B cell (primary cell): ENCODE measurements at regions not wholly inside any gene's neighbourhood (a gene's known extent, or its start where the extent isn't known, plus 50 kb on each side); places are given as distances from the start of the nearest gene placed in this dataset.

Source experiments
- ATAC-seq: fragments of 200-7000 bp; cut with Tn5 transposase; one replicate; pipeline ENCODE4 v1.10.0; 2021; ENCODE audit warnings: low read depth, mild to moderate bottlenecking, moderate number of reproducible peaks, moderate library complexity
- CTCF ChIA-PET: fragments of 350-600 bp; sonication (Branson Sonifier 250); formaldehyde crosslinking; loops from one replicate; lab custom pipeline; 2021; ENCODE audit warnings: antibody characterized with exemption, inconsistent platforms; lab: Charles Lee
- POLR2A ChIA-PET: fragments of 350-600 bp; sonication (Branson Sonifier 250); formaldehyde crosslinking; loops from one replicate; lab custom pipeline; 2021; ENCODE audit warnings: antibody characterized with exemption; lab: Charles Lee
- DNase-seq: peaks from one replicate; pipeline ENCODE4 v3.0.0; 2013
- H2AFZ ChIP-seq: 2 replicates; pipeline ENCODE4 v1.6.1; 2012; ENCODE audit warnings: mild to moderate bottlenecking, low read depth, low read length; ENCODE audit not compliant: insufficient read depth, poor library complexity, severe bottlenecking
- H3K27ac ChIP-seq, 2 donors: 1 replicate in 1 of 2; 2 replicates in 1 of 2; pipeline ENCODE4 v1.5.1; 2012 to 2013; ENCODE audit warnings: low read length in 2 of 2, mild to moderate bottlenecking in 2 of 2, moderate library complexity in 1 of 2
- H3K27me3 ChIP-seq, 4 experiments: fragments of 200-600 bp in 1 of 4; sonication (generic) in 1 of 4; replicated peaks in 1 of 4; 1 replicate in 2 of 4; 2 replicates in 2 of 4; pipeline versions ENCODE4 v1.6.1 to v1.7.0; 2013 to 2016; ENCODE audit warnings: low read length in 3 of 4, mild to moderate bottlenecking in 2 of 4, mixed read lengths in 1 of 4, moderate library complexity in 1 of 4; ENCODE audit not compliant: insufficient read depth in 4 of 4, control insufficient read depth in 3 of 4; ENCODE audit errors: control extremely low read depth in 1 of 4
- H3K36me3 ChIP-seq, 2 experiments: replicated peaks in 1 of 2; 1 replicate in 1 of 2; 2 replicates in 1 of 2; pipeline versions ENCODE4 v1.6.1 to v1.7.1; 2013; ENCODE audit warnings: low read length in 1 of 2; ENCODE audit not compliant: insufficient read depth in 2 of 2, control insufficient read depth in 1 of 2; ENCODE audit errors: control extremely low read depth in 1 of 2, extremely low read depth in 1 of 2
- H3K4me1 ChIP-seq, 2 donors: fragments of 200-600 bp in 1 of 2; sonication (generic) in 1 of 2; 1 replicate in 1 of 2; 2 replicates in 1 of 2; pipeline versions ENCODE4 v1.5.1 to v1.6.1; 2013 to 2017; ENCODE audit warnings: low read length in 2 of 2; ENCODE audit not compliant: control insufficient read depth in 2 of 2, insufficient read depth in 2 of 2
- H3K4me2 ChIP-seq: replicated peaks from 2 replicates; pipeline ENCODE3; 2012; ENCODE audit warnings: mild to moderate bottlenecking, low read depth, low read length; ENCODE audit not compliant: poor library complexity, severe bottlenecking
- H3K4me3 ChIP-seq, 5 experiments: fragments of 200-600 bp in 1 of 5; sonication (generic) in 1 of 5; 1 replicate in 3 of 5; 2 replicates in 2 of 5; pipeline versions ENCODE4 v1.5.1 to v1.7.0; 2011 to 2016; ENCODE audit warnings: low read length in 4 of 5, mild to moderate bottlenecking in 4 of 5, low read depth in 2 of 5, control low read depth in 1 of 5, moderate library complexity in 1 of 5; ENCODE audit not compliant: insufficient read depth in 1 of 5; ENCODE audit errors: control extremely low read depth in 1 of 5, extremely low read depth in 1 of 5
- H3K79me2 ChIP-seq: fragments of 200-600 bp; sonication (generic); one replicate; pipeline ENCODE4 v1.6.0; 2016; ENCODE audit warnings: low read length; ENCODE audit not compliant: control insufficient read depth, insufficient read depth
- H3K9ac ChIP-seq: fragments of 200-600 bp; sonication (generic); 2 replicates; pipeline ENCODE4 v1.6.1; 2017; ENCODE audit warnings: mild to moderate bottlenecking, low read length, moderate library complexity
- H3K9me3 ChIP-seq, 3 donors: one replicate each; pipeline versions ENCODE4 v1.6.1 to v1.7.1; 2013; ENCODE audit warnings: low read length in 2 of 3; ENCODE audit not compliant: control insufficient read depth in 2 of 3, insufficient read depth in 1 of 3; ENCODE audit errors: control extremely low read depth in 1 of 3
- H4K20me1 ChIP-seq: 2 replicates; pipeline ENCODE4 v1.6.0; 2012; ENCODE audit warnings: mild to moderate bottlenecking, low read length; ENCODE audit not compliant: insufficient read depth, control insufficient read depth, poor library complexity, severe bottlenecking
- H3K27ac Mint-ChIP-seq: one replicate; pipeline ENCODE4 v1.8.0; 2021; ENCODE audit warnings: mixed read lengths
- H3K27me3 Mint-ChIP-seq: one replicate; pipeline ENCODE4 v1.8.0; 2021; ENCODE audit warnings: mixed read lengths
- H3K4me1 Mint-ChIP-seq: one replicate; pipeline ENCODE4 v1.8.0; 2021; ENCODE audit warnings: mixed read lengths
- H3K4me3 Mint-ChIP-seq: one replicate; pipeline ENCODE4 v1.8.0; 2021; ENCODE audit warnings: mixed read lengths
- H3K9me3 Mint-ChIP-seq: one replicate; pipeline ENCODE4 v1.8.0; 2022; ENCODE audit warnings: mixed read lengths; ENCODE audit not compliant: insufficient read depth
- EZH2 ChIP-seq: IDR thresholded peaks from 2 replicates; pipeline ENCODE4 v1.6.1; 2012; ENCODE audit warnings: borderline replicate concordance, low read depth, mild to moderate bottlenecking, moderate library complexity, low read length; ENCODE audit not compliant: insufficient read depth, poor library complexity, severe bottlenecking
- WGBS: methylation state at CpG from one replicate; pipeline ENCODE4 v1.1.5; 2013; ENCODE audit warnings: missing lambda C conversion rate; ENCODE audit not compliant: insufficient coverage; 5-methylcytosine and 5-hydroxymethylcytosine counted together
- intact Hi-C: fragments of 100-400 bp; cut with micrococcal nuclease; formaldehyde crosslinking; loops from one replicate; pipeline ENCODE4 v1.10.0; 2022
- TF ChIP-seq, protein P1 (sequence below): fragments of 200-600 bp; IDR thresholded peaks from one replicate; pipeline ENCODE4 v1.8.0; 2022; ENCODE audit warnings: antibody characterized with exemption, mild to moderate bottlenecking

DNA sequence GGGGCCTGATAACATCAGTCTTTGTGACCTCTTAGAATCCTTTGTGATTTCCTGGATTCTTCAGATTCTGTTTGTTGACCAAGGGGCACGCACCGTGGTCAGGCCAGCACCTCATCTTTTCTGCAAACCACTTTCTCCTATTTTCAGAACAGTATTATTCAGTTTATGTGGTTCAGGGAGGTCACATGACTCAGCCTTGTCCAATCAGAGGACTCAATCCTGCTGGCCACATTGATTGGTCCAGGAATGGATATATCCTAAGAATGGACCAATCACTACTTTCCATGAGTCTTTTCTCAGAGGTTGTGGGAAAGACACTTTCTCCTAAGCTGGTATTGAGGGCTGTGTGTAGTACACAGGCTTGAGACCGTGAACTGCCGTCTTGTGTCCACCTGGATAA, 123.1 kb upstream of the EEF2KMT start:
- no peak for ATAC-seq

DNA sequence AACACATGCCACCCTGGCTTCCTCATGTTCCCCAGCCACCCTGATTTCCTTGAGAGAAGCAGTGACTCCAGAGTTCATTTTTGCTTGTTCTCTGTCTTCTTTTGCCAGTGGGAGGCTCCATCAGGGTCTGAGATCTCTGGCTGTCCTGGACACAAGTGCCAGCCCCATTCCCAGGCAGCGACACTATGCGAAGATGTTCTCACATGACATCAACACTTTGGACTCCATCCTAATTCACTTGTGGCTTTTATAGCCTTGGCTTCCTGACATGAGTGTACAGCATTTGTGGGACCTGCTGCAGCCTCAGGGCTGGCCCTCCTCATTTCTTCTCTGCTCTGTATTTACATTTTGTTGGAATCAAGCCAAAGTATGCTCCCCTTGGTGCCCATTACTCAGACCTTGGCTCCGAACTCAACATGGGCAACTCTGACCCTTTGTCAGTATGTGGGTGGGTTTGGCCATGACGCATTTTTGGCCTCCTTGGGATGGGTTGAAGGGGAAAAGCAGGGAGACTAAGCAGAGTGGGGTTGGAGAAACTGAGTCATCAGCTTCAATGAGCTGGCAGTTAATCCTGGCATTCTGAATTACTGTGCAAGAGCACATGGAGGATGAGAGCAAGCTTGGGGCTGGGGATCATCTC, 119.0 kb upstream of the EEF2KMT start:
- H3K9me3 Mint-ChIP-seq = no peaks in the 10 kb centered on the region
- H3K27me3 Mint-ChIP-seq = peaks cover 34% of the 10 kb centered on the region
- ATAC-seq = no peak
- peaks cover 0 to 12% (median 1%) of the 10 kb centered on the region in 3 donors for H3K9me3 ChIP-seq
- TF ChIP-seq, protein P1, sequence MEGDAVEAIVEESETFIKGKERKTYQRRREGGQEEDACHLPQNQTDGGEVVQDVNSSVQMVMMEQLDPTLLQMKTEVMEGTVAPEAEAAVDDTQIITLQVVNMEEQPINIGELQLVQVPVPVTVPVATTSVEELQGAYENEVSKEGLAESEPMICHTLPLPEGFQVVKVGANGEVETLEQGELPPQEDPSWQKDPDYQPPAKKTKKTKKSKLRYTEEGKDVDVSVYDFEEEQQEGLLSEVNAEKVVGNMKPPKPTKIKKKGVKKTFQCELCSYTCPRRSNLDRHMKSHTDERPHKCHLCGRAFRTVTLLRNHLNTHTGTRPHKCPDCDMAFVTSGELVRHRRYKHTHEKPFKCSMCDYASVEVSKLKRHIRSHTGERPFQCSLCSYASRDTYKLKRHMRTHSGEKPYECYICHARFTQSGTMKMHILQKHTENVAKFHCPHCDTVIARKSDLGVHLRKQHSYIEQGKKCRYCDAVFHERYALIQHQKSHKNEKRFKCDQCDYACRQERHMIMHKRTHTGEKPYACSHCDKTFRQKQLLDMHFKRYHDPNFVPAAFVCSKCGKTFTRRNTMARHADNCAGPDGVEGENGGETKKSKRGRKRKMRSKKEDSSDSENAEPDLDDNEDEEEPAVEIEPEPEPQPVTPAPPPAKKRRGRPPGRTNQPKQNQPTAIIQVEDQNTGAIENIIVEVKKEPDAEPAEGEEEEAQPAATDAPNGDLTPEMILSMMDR = no peak
- no peak for TF ChIP-seq EZH2
- no peak overlapping the region for H2AFZ ChIP-seq
- DNase-seq = no peak
- 86% methylated on average over 4 of the region's 4 CpGs for WGBS
- H3K36me3 ChIP-seq = no peaks in the 10 kb centered on the region
- intact Hi-C loops = no loop called here
- no peak overlapping the region for H3K27ac ChIP-seq
- no peaks in the 10 kb centered on the region for H3K4me1 Mint-ChIP-seq
- no peak overlapping the region for H3K27ac Mint-ChIP-seq
- no peak overlapping the region for H3K4me3 ChIP-seq
- peaks cover 0 to 8% (median 0%) of the 10 kb centered on the region in 4 experiments for H3K27me3 ChIP-seq
- POLR2A ChIA-PET = no interaction called here
- CTCF ChIA-PET = no interaction called here
- no peaks in the 10 kb centered on the region for H3K4me1 ChIP-seq
- no peak overlapping the region for H3K4me2 ChIP-seq
- H3K9ac ChIP-seq = no peak overlapping the region
- no peaks in the 10 kb centered on the region for H4K20me1 ChIP-seq
- H3K4me3 Mint-ChIP-seq = no peak overlapping the region
- H3K79me2 ChIP-seq = no peaks in the 10 kb centered on the region

More for the DNA sequence above, 123.1 kb upstream of the EEF2KMT start:
- Histone ChIP-seq H3K4me2 (no peak overlapping the region), H3K36me3 (no peaks in the 10 kb centered on the region), H3K9ac (no peak overlapping the region), H3K9me3 (peaks cover 0 to 8% (median 1%) of the 10 kb centered on the region in 3 donors), H3K27me3 (peaks cover 0 to 5% (median 0%) of the 10 kb centered on the region in 4 experiments), H4K20me1 (no peaks in the 10 kb centered on the region), H3K27ac (no peak overlapping the region), H3K79me2 (no peaks in the 10 kb centered on the region), H3K4me3 (no peak overlapping the region), H3K4me1 (no peaks in the 10 kb centered on the region), H2AFZ (no peak overlapping the region)
- Mint-ChIP-seq H3K27me3 (peaks cover 18% of the 10 kb centered on the region), H3K27ac (no peak overlapping the region), H3K4me1 (no peaks in the 10 kb centered on the region), H3K9me3 (no peaks in the 10 kb centered on the region), H3K4me3 (no peak overlapping the region)
- ChIA-PET CTCF (no interaction called here), POLR2A (no interaction called here)
- 88% methylated on average over 2 of the region's 4 CpGs for WGBS
- DNase-seq = no peak
- TF ChIP-seq, protein P1 = no peak
- TF ChIP-seq EZH2 = no peak
- intact Hi-C loops = no loop called here
